ENCODE measurements at regions not wholly inside any gene's neighbourhood (a gene's known extent, or its start where the extent isn't known, plus 50 kb on each side); places are given as distances from the start of the nearest gene placed in this dataset.

- no peaks in the 10 kb centered on the region for H3K79me1 ChIP-seq (ENCODE audit: insufficient read depth, low read depth, low read length, poor library complexity, severe bottlenecking)
- H2BK120ac ChIP-seq (ENCODE audit: low read depth, low read length, poor library complexity, severe bottlenecking) = no peak overlapping the region
- no peak overlapping the region for H2AFZ ChIP-seq (ENCODE audit: low read length)
- Mint-ChIP-seq H3K9me3 (peaks cover 2 to 4% of the 10 kb centered on the region in 2 experiments; a peak in 2 of 5 replicates), H3K27ac (no peak overlapping the region), H3K4me1 (peaks cover 0 to 3% of the 10 kb centered on the region in 2 experiments; a peak in 1 of 4 replicates), H3K4me3 (no peak overlapping the region), H3K27me3 (ENCODE audit: low read depth) (no peaks in the 10 kb centered on the region), H3K36me3 (ENCODE audit: insufficient read depth in 1 of 3, low read depth in 3 of 3) (peaks cover 2 to 9% (median 6%) of the 10 kb centered on the region in 3 experiments; a peak in 4 of 7 replicates)
- H2BK12ac ChIP-seq (ENCODE audit: insufficient read length, low read depth, low read length) = no peak overlapping the region
- H3K9me3 ChIP-seq (ENCODE audit: control insufficient read depth, low read depth, low read length) = no peaks in the 10 kb centered on the region
- H3K9ac ChIP-seq (ENCODE audit: extremely low read depth, insufficient read length, low read length) = no peak overlapping the region
- H2BK5ac ChIP-seq (ENCODE audit: insufficient read length, low read length) = no peak overlapping the region
- H3K4me2 ChIP-seq (ENCODE audit: insufficient read depth, insufficient read length, low read length) = no peak overlapping the region
- WGBS (ENCODE audit: extremely low coverage, insufficient read length, low lambda C conversion rate) = no CpG with 5 or more reads among the region's 1 CpG
- no peak overlapping the region for H3K18ac ChIP-seq (ENCODE audit: insufficient read length, low read depth, low read length)
- no peak overlapping the region for H2BK20ac ChIP-seq (ENCODE audit: low read depth, low read length, poor library complexity, severe bottlenecking)
- no peak overlapping the region for H3K23ac ChIP-seq (ENCODE audit: insufficient read length, low read depth, low read length)
- no peaks in the 10 kb centered on the region for H3K27me3 ChIP-seq (ENCODE audit: insufficient read depth, low read length)
- H3K4me1 ChIP-seq (ENCODE audit: insufficient read depth, low read length) = no peaks in the 10 kb centered on the region
- DNase-seq = no peak
- H3K79me2 ChIP-seq (ENCODE audit: insufficient read depth, low read length) = no peaks in the 10 kb centered on the region
- TF ChIP-seq, protein P1, sequence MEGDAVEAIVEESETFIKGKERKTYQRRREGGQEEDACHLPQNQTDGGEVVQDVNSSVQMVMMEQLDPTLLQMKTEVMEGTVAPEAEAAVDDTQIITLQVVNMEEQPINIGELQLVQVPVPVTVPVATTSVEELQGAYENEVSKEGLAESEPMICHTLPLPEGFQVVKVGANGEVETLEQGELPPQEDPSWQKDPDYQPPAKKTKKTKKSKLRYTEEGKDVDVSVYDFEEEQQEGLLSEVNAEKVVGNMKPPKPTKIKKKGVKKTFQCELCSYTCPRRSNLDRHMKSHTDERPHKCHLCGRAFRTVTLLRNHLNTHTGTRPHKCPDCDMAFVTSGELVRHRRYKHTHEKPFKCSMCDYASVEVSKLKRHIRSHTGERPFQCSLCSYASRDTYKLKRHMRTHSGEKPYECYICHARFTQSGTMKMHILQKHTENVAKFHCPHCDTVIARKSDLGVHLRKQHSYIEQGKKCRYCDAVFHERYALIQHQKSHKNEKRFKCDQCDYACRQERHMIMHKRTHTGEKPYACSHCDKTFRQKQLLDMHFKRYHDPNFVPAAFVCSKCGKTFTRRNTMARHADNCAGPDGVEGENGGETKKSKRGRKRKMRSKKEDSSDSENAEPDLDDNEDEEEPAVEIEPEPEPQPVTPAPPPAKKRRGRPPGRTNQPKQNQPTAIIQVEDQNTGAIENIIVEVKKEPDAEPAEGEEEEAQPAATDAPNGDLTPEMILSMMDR (conservative IDR thresholded peaks at IDR 0.05) = no peak
- H4K8ac ChIP-seq (replicated peaks; ENCODE audit: insufficient read length, low read depth, low read length) = no peak overlapping the region
- no peak overlapping the region for H2BK15ac ChIP-seq (ENCODE audit: low read depth, low read length)
- no peak overlapping the region for H3T11ph ChIP-seq (ENCODE audit: low read length)
- no peak overlapping the region for H3K14ac ChIP-seq (ENCODE audit: insufficient read depth, low read length)
- H3K56ac ChIP-seq (ENCODE audit: insufficient read length, low read depth, low read length) = no peak overlapping the region
- H4K20me1 ChIP-seq (ENCODE audit: control insufficient read depth, insufficient read depth, insufficient read length) = no peaks in the 10 kb centered on the region
- H4K5ac ChIP-seq (ENCODE audit: insufficient read length, low read depth, low read length) = no peak overlapping the region
- no peak overlapping the region for H3K27ac ChIP-seq (ENCODE audit: insufficient read length, low read depth, low read length)
- H4K91ac ChIP-seq (ENCODE audit: insufficient read length, low read depth, low read length) = no peak overlapping the region
- H3K23me2 ChIP-seq (ENCODE audit: insufficient read length, low read depth, low read length, poor library complexity, severe bottlenecking) = no peaks in the 10 kb centered on the region
- no peak overlapping the region for H2AK5ac ChIP-seq (ENCODE audit: insufficient read length, low read length)
- H3K4ac ChIP-seq (ENCODE audit: low read depth, low read length) = no peak overlapping the region
Measured at GRCh38 chr15:61442821-61443220, 213.7 kb upstream of the RORA start.
